ENCODE measurements at regions not wholly inside any gene's neighbourhood (a gene's known extent, or its start where the extent isn't known, plus 50 kb on each side); places are given as distances from the start of the nearest gene placed in this dataset.

- TF ChIP-seq EZH2phosphoT487 (IDR thresholded peaks at IDR 0.05; ENCODE audit: borderline replicate concordance) (no peak), ATF3 (IDR thresholded peaks at IDR 0.05) (no peak), CTCF (IDR thresholded peaks at IDR 0.05 in 2 of 3, conservative IDR thresholded peaks at IDR 0.05 in 1 of 3; ENCODE audit: borderline replicate concordance in 1 of 3, insufficient read depth in 1 of 3, low read depth in 2 of 3, low read length in 2 of 3) (no peak), CEBPB (IDR thresholded peaks at IDR 0.05; ENCODE audit: low read depth) (no peak), CBX3 (IDR thresholded peaks at IDR 0.05; ENCODE audit: low read depth) (no peak), SP1 (IDR thresholded peaks at IDR 0.05; ENCODE audit: low read depth) (no peak)
- TF ChIP-seq, protein P1, sequence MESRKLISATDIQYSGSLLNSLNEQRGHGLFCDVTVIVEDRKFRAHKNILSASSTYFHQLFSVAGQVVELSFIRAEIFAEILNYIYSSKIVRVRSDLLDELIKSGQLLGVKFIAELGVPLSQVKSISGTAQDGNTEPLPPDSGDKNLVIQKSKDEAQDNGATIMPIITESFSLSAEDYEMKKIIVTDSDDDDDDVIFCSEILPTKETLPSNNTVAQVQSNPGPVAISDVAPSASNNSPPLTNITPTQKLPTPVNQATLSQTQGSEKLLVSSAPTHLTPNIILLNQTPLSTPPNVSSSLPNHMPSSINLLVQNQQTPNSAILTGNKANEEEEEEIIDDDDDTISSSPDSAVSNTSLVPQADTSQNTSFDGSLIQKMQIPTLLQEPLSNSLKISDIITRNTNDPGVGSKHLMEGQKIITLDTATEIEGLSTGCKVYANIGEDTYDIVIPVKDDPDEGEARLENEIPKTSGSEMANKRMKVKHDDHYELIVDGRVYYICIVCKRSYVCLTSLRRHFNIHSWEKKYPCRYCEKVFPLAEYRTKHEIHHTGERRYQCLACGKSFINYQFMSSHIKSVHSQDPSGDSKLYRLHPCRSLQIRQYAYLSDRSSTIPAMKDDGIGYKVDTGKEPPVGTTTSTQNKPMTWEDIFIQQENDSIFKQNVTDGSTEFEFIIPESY (IDR thresholded peaks at IDR 0.05; ENCODE audit: extremely low read depth, insufficient replicate concordance, low read length), result no peak
- TF ChIP-seq, protein P2, sequence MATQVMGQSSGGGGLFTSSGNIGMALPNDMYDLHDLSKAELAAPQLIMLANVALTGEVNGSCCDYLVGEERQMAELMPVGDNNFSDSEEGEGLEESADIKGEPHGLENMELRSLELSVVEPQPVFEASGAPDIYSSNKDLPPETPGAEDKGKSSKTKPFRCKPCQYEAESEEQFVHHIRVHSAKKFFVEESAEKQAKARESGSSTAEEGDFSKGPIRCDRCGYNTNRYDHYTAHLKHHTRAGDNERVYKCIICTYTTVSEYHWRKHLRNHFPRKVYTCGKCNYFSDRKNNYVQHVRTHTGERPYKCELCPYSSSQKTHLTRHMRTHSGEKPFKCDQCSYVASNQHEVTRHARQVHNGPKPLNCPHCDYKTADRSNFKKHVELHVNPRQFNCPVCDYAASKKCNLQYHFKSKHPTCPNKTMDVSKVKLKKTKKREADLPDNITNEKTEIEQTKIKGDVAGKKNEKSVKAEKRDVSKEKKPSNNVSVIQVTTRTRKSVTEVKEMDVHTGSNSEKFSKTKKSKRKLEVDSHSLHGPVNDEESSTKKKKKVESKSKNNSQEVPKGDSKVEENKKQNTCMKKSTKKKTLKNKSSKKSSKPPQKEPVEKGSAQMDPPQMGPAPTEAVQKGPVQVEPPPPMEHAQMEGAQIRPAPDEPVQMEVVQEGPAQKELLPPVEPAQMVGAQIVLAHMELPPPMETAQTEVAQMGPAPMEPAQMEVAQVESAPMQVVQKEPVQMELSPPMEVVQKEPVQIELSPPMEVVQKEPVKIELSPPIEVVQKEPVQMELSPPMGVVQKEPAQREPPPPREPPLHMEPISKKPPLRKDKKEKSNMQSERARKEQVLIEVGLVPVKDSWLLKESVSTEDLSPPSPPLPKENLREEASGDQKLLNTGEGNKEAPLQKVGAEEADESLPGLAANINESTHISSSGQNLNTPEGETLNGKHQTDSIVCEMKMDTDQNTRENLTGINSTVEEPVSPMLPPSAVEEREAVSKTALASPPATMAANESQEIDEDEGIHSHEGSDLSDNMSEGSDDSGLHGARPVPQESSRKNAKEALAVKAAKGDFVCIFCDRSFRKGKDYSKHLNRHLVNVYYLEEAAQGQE (IDR thresholded peaks at IDR 0.05; ENCODE audit: low read depth), result no peak
These were observed 237.4 kb upstream of the PIK3R1 start for GRCh38 chr5:67978171-67978570.
